ENCODE measurements at regions not wholly inside any gene's neighbourhood (a gene's known extent, or its start where the extent isn't known, plus 50 kb on each side); places are given as distances from the start of the nearest gene placed in this dataset.

GRCh38 chr10:37476285-37476684 is 350.9 kb downstream of the ANKRD30A start:
- H3K36me3 Mint-ChIP-seq (ENCODE audit: low read depth), result no peaks in the 10 kb centered on the region
- no peak overlapping the region for H3K27ac Mint-ChIP-seq
- no peak for DNase-seq

GRCh38 chr10:37474645-37475044 is 349.2 kb downstream of the ANKRD30A start:
- peaks cover 19% of the 10 kb centered on the region for H3K9me3 Mint-ChIP-seq
- no peaks in the 10 kb centered on the region for H3K36me3 Mint-ChIP-seq (ENCODE audit: low read depth)
- no peak overlapping the region for H3K4me3 Mint-ChIP-seq
- no peak for TF ChIP-seq CTCF (IDR thresholded peaks at IDR 0.05)
- H3K4me1 Mint-ChIP-seq (ENCODE audit: low read depth), result no peaks in the 10 kb centered on the region
- H3K27me3 Mint-ChIP-seq (ENCODE audit: insufficient read depth), result no peaks in the 10 kb centered on the region
- DNase-seq, result no peak
- H3K27ac Mint-ChIP-seq, result no peak overlapping the region

More at GRCh38 chr10:37476285-37476684, 350.9 kb downstream of the ANKRD30A start:
- Mint-ChIP-seq H3K9me3 (peaks cover 15% of the 10 kb centered on the region), H3K27me3 (ENCODE audit: insufficient read depth) (no peaks in the 10 kb centered on the region), H3K4me3 (no peak overlapping the region), H3K4me1 (ENCODE audit: low read depth) (no peaks in the 10 kb centered on the region)
- no peak for TF ChIP-seq CTCF (IDR thresholded peaks at IDR 0.05)

GRCh38 chr10:37473906-37474305 is 348.5 kb downstream of the ANKRD30A start:
- no peaks in the 10 kb centered on the region for H3K36me3 Mint-ChIP-seq (ENCODE audit: low read depth)
- H3K4me1 Mint-ChIP-seq (ENCODE audit: low read depth), result no peaks in the 10 kb centered on the region
- no peak for TF ChIP-seq CTCF (IDR thresholded peaks at IDR 0.05)
- no peak overlapping the region for H3K27ac Mint-ChIP-seq
- DNase-seq, result no peak
- H3K4me3 Mint-ChIP-seq, result no peak overlapping the region
- H3K9me3 Mint-ChIP-seq, result peaks cover 18% of the 10 kb centered on the region
- H3K27me3 Mint-ChIP-seq (ENCODE audit: insufficient read depth), result no peaks in the 10 kb centered on the region

GRCh38 chr10:37467246-37467645 is 341.8 kb downstream of the ANKRD30A start:
- no peaks in the 10 kb centered on the region for H3K27me3 Mint-ChIP-seq (ENCODE audit: insufficient read depth)
- no peak for TF ChIP-seq CTCF (IDR thresholded peaks at IDR 0.05)
- no peaks in the 10 kb centered on the region for H3K36me3 Mint-ChIP-seq (ENCODE audit: low read depth)
- peaks cover 25% of the 10 kb centered on the region for H3K9me3 Mint-ChIP-seq
- H3K4me3 Mint-ChIP-seq, result no peak overlapping the region
- no peak overlapping the region for H3K27ac Mint-ChIP-seq
- DNase-seq, result no peak
- H3K4me1 Mint-ChIP-seq (ENCODE audit: low read depth), result no peaks in the 10 kb centered on the region

GRCh38 chr10:37456456-37456855 is 331.1 kb downstream of the ANKRD30A start:
- TF ChIP-seq CTCF (IDR thresholded peaks at IDR 0.05), result no peak
- Mint-ChIP-seq H3K36me3 (ENCODE audit: low read depth) (peaks cover 6% of the 10 kb centered on the region; the same call in 1 of the 2 replicates), H3K4me3 (no peak overlapping the region), H3K9me3 (peaks cover 49% of the 10 kb centered on the region), H3K27me3 (ENCODE audit: insufficient read depth) (no peaks in the 10 kb centered on the region), H3K4me1 (ENCODE audit: low read depth) (no peaks in the 10 kb centered on the region), H3K27ac (no peak overlapping the region)
- no peak for DNase-seq

- no peak overlapping the region for H3K27ac Mint-ChIP-seq
- TF ChIP-seq CTCF (IDR thresholded peaks at IDR 0.05), result no peak
- peaks cover 1% of the 10 kb centered on the region; the same call in 1 of the 2 replicates for H3K27me3 Mint-ChIP-seq (ENCODE audit: insufficient read depth)
- H3K4me1 Mint-ChIP-seq (ENCODE audit: low read depth), result no peaks in the 10 kb centered on the region
- H3K9me3 Mint-ChIP-seq, result peaks cover 26% of the 10 kb centered on the region
- DNase-seq, result no peak
- H3K4me3 Mint-ChIP-seq, result no peak overlapping the region
- no peaks in the 10 kb centered on the region for H3K36me3 Mint-ChIP-seq (ENCODE audit: low read depth)
Measured at GRCh38 chr10:37448161-37448560, 322.8 kb downstream of the ANKRD30A start.
